AG08396 (cell line): ENCODE measurements at regions not wholly inside any gene's neighbourhood (a gene's known extent, or its start where the extent isn't known, plus 50 kb on each side); places are given as distances from the start of the nearest gene placed in this dataset.
"Not testable (repeated sequence)": the region's sequence is repeated elsewhere in the genome, so short reads cannot be mapped to it uniquely, and the experiment has no call there.

Experiments
- DNase-seq: peaks from one replicate; pipeline ENCODE4 v3.0.0; 2012; ENCODE audit warnings: low spot score, mixed read lengths

GRCh38 chr3:139113993-139114375, 69.3 kb upstream of the PRR23C start:
- DNase-seq: no peak

DNA sequence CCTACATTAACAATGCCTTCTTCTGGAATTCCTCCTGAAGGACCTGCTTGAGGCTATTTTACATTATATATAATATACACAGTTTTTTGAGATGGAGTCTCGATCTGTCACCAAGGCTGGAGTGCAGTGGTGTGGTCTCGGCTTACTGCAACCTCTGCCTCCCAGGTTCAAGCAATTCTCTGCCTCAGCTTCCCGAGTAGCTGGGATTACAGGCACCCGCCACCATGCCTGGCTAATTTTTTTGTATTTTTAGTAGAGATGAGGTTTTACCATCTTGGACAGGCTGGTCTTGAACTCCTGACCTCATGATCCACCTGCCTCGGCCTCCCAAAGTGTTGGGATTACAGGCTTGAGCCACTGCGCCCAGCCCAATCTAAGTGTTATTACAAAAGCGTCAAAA, 71.9 kb upstream of the PRR23C start:
- not testable (repeated sequence) for DNase-seq

DNA sequence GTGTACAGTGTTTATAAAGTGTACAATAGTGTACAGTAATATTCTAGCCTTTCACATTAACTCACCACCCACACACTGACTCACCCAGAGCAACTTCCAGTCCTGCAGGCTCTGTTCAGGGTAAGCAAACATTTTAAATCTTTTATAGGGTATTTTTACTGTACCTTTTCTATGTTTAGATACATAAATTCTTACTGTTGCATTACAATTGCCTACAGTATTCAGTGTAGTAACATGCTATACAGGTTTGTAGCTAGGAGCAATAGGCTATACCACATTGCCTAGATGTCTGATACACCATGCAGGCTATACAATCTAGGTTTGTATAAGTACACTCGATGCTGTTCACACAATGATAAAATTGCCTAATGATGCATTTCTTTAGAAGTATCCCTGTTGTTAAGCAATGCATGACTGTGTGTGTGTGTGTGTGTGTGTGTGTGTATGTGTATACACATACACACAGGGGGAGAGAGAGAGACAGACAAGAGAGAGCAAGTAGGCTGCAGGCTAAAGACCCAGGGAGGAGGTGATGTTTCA, 72.5 kb upstream of the PRR23C start:
- no peak for DNase-seq

DNA sequence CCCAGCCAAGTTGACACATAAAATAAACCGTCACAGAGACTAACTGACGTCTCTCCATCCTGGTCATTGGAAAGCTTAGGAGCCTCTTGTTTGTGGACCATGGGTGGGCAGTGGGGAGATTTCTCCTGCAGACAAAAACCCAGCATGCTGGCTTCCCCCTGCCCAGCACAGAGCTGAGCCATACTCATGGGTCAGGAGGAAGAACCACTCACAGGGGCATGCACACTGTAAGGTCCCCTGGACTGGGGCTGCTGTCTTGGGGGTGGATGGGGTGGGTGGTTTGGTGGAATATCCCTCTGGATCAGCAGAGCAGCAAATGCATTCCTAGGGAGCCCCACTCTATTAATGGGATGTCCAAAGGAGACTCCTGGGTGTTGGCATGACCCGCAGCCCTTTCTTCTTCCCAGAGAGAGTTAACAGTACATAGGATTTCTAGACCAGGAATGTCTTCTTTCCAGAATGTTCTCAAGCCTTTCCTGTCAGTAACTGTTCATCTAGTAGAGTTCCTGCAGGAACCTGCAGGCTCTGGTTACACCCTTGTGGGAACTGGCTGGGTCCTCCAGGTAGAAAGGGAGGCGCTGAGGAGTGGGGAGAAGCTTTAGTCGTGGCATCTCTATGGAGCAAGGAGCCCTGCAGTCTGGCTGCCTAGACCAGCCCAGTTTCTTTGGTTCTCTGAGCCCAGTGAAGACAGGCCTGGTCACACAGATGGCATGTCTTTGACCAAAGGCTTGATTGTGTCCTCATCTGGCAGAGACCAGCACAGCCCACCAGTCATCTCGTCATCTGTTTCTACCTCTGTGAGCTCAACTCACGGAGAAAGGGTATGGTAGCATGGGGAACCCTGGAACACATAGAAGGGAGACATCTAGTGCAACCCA, 73.4 kb upstream of the PRR23C start:
- DNase-seq: no peak

GRCh38 chr3:139118835-139119234, 74.1 kb upstream of the PRR23C start:
- no peak for DNase-seq

DNA sequence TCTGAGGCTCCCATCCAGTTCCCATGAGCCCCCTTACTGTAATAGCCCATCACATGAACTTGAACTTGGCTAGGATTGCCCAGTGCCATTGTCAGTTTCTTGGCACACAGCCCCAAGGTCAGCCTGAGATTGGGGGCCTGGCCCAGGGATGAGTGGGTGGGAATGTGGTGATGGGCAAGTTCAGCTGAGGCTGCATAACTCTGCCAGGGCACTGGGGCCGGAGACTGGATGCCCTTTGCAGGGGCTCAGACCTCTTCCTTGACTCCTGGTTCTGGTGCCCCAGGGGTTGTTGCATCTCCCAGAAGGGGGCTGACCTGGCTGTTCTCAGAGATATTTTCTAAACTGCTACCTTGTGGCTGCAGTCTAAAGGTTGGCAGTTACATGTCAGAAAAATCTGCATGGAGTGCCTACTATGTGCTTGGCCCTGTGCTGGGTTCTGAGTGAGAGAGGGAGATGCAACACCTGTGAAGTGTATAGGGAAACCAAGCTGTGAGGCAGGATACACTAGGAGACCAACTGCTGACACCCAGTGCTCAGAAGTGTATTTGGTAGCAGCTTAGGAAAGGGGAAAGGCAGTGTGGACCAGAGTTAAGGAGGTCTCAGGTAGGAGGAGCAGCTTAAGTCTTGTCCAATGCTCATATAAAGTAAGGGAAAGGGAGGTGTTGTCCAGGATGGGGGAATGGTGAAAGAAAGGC, 74.8 kb upstream of the PRR23C start:
- no peak for DNase-seq

- DNase-seq: peak; percentile 60
These were observed 75.7 kb upstream of the PRR23C start for GRCh38 chr3:139120086-139121056.

GRCh38 chr3:139121513-139122220, 77.0 kb upstream of the PRR23C start:
- no peak for DNase-seq

GRCh38 chr3:139122221-139122581, 77.5 kb upstream of the PRR23C start:
- DNase-seq: peak; percentile 62

DNA sequence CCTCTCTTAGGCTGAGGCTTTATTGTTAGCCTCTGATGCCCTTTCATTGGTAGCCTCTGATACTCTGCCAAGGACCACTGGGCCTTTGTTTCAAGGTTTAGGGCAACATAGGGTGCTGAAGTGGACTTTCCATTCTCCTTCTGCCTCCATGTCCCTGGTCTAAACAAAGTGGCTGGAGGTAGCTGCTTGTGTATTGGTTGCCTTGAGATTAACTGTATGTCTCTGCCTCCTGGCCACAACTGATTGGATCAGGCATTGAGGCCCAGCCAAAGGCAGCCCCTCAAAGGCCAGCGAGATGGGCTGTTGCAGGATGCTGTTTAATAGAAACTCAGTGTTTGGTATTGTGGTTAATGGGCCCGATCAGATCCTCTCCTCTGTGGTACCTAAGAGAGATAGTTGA, 77.9 kb upstream of the PRR23C start:
- no peak for DNase-seq

GRCh38 chr3:139123377-139124095, 78.8 kb upstream of the PRR23C start:
- no peak for DNase-seq

- DNase-seq: no peak
These were observed 79.5 kb upstream of the PRR23C start for GRCh38 chr3:139124197-139124596.

GRCh38 chr3:139127101-139127500, 82.4 kb upstream of the PRR23C start:
- peak; percentile 53 for DNase-seq

DNA sequence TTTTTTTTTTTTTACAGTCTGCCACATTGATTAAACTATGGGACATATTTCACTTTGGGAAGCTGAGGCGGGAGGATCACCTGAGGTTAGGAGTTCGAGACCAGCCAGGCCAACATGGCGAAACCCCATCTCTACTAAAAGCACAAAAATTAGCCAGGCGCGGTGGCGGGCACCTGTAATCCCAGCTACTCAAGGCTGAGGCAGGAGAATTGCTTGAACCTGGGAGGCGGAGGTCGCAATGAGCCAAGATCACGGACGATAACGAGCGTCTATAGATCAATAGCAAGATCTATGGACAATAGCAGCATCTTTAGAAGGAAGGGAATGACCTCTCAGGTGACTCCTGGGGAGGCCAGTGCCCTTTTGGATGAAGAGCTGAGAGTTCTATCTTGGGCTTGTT, 82.9 kb upstream of the PRR23C start:
- DNase-seq: not testable (repeated sequence)

DNA sequence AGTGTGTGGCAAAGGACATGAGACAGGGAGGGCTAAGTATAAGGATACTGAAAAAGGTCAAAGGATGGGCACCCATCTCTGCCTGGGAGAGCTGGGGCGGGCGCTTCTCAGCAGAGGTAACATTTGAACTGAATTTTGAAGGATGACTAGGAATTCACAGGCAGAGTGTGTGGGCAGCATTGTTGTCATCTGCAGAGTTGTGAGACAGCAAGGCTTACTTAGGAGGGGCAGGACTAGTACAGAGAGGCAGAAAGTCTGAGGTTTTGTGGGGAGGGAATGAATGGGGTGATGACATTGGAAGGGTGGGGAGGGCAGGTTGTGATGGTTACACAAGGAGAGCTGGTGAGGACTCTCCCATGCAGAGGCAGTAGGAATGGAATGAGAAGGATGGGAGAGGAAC, 84.1 kb upstream of the PRR23C start:
- DNase-seq: no peak

DNA sequence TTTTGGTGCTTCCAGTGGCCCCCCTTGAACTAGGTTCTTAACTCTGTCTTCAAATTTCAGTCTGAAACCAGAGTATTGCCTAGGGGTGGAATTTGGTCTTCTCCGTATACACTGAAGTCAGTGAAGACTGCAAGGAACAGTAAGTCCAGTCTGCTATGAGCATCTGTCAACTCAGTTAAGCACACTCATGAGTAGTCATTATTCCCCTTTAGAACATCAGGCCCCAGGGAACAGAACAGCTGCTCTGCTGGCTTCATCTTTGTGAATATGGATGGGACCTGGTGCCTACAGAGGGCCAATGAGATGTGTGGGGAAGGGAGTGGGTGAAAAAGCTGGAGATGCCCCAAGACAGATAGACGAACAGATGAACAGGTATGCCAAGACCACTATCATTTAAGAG, 85.2 kb upstream of the PRR23C start:
- no peak for DNase-seq

DNA sequence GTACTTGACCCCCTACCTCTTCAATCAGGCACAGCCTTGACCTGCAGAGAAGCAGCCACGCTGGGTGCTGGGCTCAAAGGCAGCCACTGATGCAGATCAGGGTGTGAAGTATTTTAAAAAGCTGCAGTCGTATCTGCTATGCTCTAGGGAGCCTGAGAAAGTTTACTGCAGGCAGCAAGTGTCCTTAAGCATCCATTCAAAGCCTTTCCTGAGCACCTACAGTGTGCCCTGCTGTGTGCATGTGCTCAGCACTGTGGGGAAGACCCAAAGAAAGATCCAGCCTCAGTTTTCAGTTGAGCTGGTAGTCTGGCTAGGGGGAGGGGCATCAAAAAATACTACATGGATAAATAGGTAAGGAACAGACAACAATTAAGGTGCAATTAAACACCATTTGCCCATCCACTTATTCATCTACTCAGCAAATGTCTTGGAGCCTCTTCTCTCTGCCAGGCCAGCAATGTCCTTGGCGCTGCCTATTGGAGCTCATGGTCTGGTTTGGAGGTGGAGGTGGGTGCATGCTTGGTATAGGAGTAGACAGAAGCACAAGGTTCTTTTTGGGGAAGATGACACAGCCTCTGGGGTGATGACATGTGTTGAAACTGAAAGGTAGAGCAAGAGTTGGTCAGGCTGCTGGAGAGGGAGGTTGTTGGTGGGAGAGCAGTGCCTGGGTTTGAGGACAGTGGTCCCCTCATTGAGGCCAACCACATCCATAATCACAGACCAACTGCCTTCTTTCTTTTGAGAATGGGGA, 85.9 kb upstream of the PRR23C start:
- no peak for DNase-seq

- DNase-seq: no peak
These were observed 87.3 kb upstream of the PRR23C start for GRCh38 chr3:139131951-139132350.

- no peak for DNase-seq
These were observed 88.3 kb upstream of the PRR23C start for GRCh38 chr3:139132976-139133375.
